ENCODE measurements at regions not wholly inside any gene's neighbourhood (a gene's known extent, or its start where the extent isn't known, plus 50 kb on each side); places are given as distances from the start of the nearest gene placed in this dataset.

GRCh38 chr1:163876546-163876945 lies 554.8 kb downstream of the NUF2 start:
- intact Hi-C loops (cut with micrococcal nuclease) = loop anchor here (10.0 kb wide), 1 partner anchor 342 kb away; no protein-coding TSS in a partner anchor
- POLR2A ChIA-PET = no interaction called here
- H3K9me3 ChIP-seq (ENCODE audit: control insufficient read depth in 1 of 2, insufficient read depth in 1 of 2, low read depth in 1 of 2, low read length in 2 of 2) = no peaks in the 10 kb centered on the region

More at GRCh38 chr1:163876546-163876945, 554.8 kb downstream of the NUF2 start:
- no peak overlapping the region for H3K4me3 ChIP-seq (replicated peaks in 1 of 2; ENCODE audit: low read depth in 1 of 2, low read length in 2 of 2)
- no TSS peak for BruUV-seq (replicated peaks)
- no peak overlapping the region for H3K4me2 ChIP-seq (ENCODE audit: low read length)
- ChIA-PET CTCF (no interaction called here), RAD21 (ENCODE audit: low non-redundant PET in 1 of 2, low total read pairs in 2 of 2, uncharacterized antibody in 2 of 2, unreplicated experiment in 2 of 2) (no interaction called here)
- H2AFZ ChIP-seq (ENCODE audit: low read depth, low read length, poor library complexity, severe bottlenecking) = no peak overlapping the region
- H3K27me3 ChIP-seq (ENCODE audit: insufficient read depth, low read length) = no peaks in the 10 kb centered on the region
- H3K79me2 ChIP-seq (ENCODE audit: insufficient read depth, low read length) = no peaks in the 10 kb centered on the region
- H3K9ac ChIP-seq (ENCODE audit: low read length) = no peak overlapping the region
- ATAC-seq = no peak
- H3K27ac ChIP-seq (ENCODE audit: low read depth, low read length) = no peak overlapping the region
- DNase-seq (ENCODE audit: low read depth, low spot score) = no peak
- no peaks in the 10 kb centered on the region for H3K4me1 ChIP-seq (ENCODE audit: control insufficient read depth in 1 of 2, insufficient read depth in 2 of 2, low read length in 2 of 2)
- H3K9me2 ChIP-seq (ENCODE audit: insufficient read depth) = no peaks in the 10 kb centered on the region
- no peaks in the 10 kb centered on the region for H3K36me3 ChIP-seq (ENCODE audit: control insufficient read depth in 1 of 2, insufficient read depth in 2 of 2, low read length in 2 of 2)
- H4K20me1 ChIP-seq (ENCODE audit: insufficient read depth) = no peaks in the 10 kb centered on the region
- no peak for TF ChIP-seq SP1 (IDR thresholded peaks at IDR 0.05; ENCODE audit: low read depth)
- no peak for TF ChIP-seq CEBPB (IDR thresholded peaks at IDR 0.05; ENCODE audit: low read depth)
- TF ChIP-seq, protein P1, sequence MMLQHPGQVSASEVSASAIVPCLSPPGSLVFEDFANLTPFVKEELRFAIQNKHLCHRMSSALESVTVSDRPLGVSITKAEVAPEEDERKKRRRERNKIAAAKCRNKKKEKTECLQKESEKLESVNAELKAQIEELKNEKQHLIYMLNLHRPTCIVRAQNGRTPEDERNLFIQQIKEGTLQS (IDR thresholded peaks at IDR 0.05) = no peak
- TF ChIP-seq, protein P2, sequence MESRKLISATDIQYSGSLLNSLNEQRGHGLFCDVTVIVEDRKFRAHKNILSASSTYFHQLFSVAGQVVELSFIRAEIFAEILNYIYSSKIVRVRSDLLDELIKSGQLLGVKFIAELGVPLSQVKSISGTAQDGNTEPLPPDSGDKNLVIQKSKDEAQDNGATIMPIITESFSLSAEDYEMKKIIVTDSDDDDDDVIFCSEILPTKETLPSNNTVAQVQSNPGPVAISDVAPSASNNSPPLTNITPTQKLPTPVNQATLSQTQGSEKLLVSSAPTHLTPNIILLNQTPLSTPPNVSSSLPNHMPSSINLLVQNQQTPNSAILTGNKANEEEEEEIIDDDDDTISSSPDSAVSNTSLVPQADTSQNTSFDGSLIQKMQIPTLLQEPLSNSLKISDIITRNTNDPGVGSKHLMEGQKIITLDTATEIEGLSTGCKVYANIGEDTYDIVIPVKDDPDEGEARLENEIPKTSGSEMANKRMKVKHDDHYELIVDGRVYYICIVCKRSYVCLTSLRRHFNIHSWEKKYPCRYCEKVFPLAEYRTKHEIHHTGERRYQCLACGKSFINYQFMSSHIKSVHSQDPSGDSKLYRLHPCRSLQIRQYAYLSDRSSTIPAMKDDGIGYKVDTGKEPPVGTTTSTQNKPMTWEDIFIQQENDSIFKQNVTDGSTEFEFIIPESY (IDR thresholded peaks at IDR 0.05; ENCODE audit: extremely low read depth, insufficient replicate concordance, low read length) = no peak
- TF ChIP-seq CTCF (IDR thresholded peaks at IDR 0.05 in 2 of 3, conservative IDR thresholded peaks at IDR 0.05 in 1 of 3; ENCODE audit: borderline replicate concordance in 1 of 3, insufficient read depth in 1 of 3, low read depth in 2 of 3, low read length in 2 of 3) = no peak
- TF ChIP-seq YY1 (IDR thresholded peaks at IDR 0.05; ENCODE audit: extremely low read depth, insufficient replicate concordance, low read depth, low read length) = no peak
- no peak for TF ChIP-seq ELF1 (IDR thresholded peaks at IDR 0.05; ENCODE audit: borderline replicate concordance, low read depth)
- no peak for TF ChIP-seq JUND (IDR thresholded peaks at IDR 0.05)
- TF ChIP-seq EGR1 (IDR thresholded peaks at IDR 0.05; ENCODE audit: low read depth) = no peak

Measured in HCT116 (cell line).